ENCODE measurements at regions not wholly inside any gene's neighbourhood (a gene's known extent, or its start where the extent isn't known, plus 50 kb on each side); places are given as distances from the start of the nearest gene placed in this dataset.
"Not testable (repeated sequence)": the region's sequence is repeated elsewhere in the genome, so short reads cannot be mapped to it uniquely, and the experiment has no call there.

GRCh38 chr2:185567196-185567595 is 171.4 kb upstream of the FSIP2 start:
- DNase-seq (ENCODE audit: extremely low read depth, low read depth): no peak
- TF ChIP-seq, protein P1, sequence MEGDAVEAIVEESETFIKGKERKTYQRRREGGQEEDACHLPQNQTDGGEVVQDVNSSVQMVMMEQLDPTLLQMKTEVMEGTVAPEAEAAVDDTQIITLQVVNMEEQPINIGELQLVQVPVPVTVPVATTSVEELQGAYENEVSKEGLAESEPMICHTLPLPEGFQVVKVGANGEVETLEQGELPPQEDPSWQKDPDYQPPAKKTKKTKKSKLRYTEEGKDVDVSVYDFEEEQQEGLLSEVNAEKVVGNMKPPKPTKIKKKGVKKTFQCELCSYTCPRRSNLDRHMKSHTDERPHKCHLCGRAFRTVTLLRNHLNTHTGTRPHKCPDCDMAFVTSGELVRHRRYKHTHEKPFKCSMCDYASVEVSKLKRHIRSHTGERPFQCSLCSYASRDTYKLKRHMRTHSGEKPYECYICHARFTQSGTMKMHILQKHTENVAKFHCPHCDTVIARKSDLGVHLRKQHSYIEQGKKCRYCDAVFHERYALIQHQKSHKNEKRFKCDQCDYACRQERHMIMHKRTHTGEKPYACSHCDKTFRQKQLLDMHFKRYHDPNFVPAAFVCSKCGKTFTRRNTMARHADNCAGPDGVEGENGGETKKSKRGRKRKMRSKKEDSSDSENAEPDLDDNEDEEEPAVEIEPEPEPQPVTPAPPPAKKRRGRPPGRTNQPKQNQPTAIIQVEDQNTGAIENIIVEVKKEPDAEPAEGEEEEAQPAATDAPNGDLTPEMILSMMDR (IDR thresholded peaks at IDR 0.05; ENCODE audit: low read depth, low read length): no peak

GRCh38 chr2:185567940-185568339 is 170.7 kb upstream of the FSIP2 start:
- TF ChIP-seq, protein P1 (IDR thresholded peaks at IDR 0.05; ENCODE audit: low read depth, low read length): no peak
- no peak for DNase-seq (ENCODE audit: extremely low read depth, low read depth)

GRCh38 chr2:185578322-185578721 is 160.3 kb upstream of the FSIP2 start:
- DNase-seq (ENCODE audit: extremely low read depth, low read depth): no peak
- TF ChIP-seq, protein P1 (IDR thresholded peaks at IDR 0.05; ENCODE audit: low read depth, low read length): no peak

DNA sequence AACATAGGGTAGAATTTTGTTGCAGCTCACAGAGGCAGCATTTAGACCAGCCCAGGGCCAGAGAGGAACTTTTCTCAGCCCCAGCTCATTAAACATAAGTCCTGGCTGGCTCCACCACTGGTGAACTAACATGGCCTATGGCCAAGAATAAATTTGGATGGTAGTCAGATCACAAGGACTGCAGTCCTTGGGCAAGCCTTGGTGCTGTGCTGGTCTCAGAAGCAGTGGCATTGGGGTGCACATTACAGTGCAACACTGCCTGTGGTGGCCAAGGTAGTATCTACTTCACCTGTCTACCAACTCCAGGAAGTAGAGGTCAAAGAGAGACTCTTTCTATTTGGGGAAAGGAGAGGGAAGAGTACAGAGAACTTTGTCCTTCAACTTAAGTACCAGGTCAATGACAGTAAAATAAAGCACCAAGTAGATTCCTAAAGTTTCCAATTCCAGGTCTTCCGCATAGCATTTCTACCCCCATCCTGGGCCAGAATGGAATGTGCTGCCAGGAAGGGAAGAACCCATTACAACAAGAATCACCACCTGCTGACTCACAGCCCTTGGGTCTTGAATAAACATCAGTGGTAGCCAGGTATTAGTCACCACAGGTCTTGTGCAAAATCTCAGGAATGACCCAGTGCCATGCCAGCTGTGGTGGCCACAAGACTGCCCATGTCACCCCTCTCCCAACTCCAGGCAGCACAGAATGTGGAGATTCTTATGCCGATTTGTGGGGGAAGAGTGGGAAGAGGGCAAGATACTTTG is 155.4 kb upstream of the FSIP2 start:
- TF ChIP-seq, protein P1 (IDR thresholded peaks at IDR 0.05; ENCODE audit: low read depth, low read length): no peak
- DNase-seq (ENCODE audit: extremely low read depth, low read depth): no peak

DNA sequence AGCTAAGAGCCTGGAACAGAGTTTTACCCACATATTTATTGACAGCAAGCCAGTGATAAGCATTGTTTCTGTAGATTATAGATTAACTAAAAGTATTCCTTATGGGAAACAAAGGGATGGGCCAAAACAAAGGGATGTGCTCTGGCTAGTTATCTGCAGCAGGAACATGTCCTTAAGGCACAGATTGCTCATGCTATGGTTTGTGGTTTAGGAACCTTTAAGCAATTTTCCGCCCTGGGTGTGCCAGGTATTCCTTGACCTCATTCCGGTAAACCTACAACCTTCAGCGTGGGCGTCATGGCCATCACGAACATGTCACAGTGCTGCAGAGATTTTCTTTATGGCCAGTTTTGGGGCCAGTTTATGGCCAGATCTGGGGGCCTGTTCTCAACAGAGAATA is 153.4 kb upstream of the FSIP2 start:
- not testable (repeated sequence) for DNase-seq (ENCODE audit: extremely low read depth, low read depth)

- DNase-seq (ENCODE audit: extremely low read depth, low read depth): not testable (repeated sequence)
These were observed 147.3 kb upstream of the FSIP2 start for GRCh38 chr2:185591276-185591675.

DNA sequence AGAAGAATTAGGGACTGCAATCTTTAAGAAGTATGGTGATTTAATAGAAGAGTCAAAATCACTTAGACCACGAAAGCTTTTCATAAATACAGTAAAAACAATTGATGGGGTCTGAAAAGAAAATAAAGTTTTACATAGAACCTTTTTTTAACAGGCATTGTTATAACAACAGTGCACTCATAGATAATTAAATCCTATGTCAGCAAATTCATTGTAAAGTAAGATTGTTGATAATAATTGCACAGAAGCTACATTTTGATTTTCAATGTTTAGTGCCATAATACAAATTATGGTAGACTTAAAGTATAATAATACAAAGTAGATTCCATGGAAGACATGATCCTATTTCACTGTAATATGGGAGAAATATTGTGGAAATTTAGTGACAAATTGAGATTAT is 130.7 kb upstream of the FSIP2 start:
- no peak for DNase-seq (ENCODE audit: extremely low read depth, low read depth)
- TF ChIP-seq, protein P1 (IDR thresholded peaks at IDR 0.05; ENCODE audit: low read depth, low read length): no peak

- TF ChIP-seq, protein P1 (IDR thresholded peaks at IDR 0.05; ENCODE audit: low read depth, low read length): no peak
- DNase-seq (ENCODE audit: extremely low read depth, low read depth): no peak
These were observed 129.8 kb upstream of the FSIP2 start for GRCh38 chr2:185608799-185609198.
